BJ (cell line): ENCODE measurements at regions not wholly inside any gene's neighbourhood (a gene's known extent, or its start where the extent isn't known, plus 50 kb on each side); places are given as distances from the start of the nearest gene placed in this dataset.

Experiments used
- CTCF ChIA-PET: fragments of 350-600 bp; formaldehyde crosslinking; extraction: SDS; loops from one replicate; lab custom pipeline; 2021; ENCODE audit warnings: antibody characterized with exemption, inconsistent platforms; lab: Yijun Ruan, JAX
- POLR2A ChIA-PET: fragments of 300-600 bp; sonication (Branson Sonifier 250); formaldehyde crosslinking; extraction: SDS; loops from one replicate; lab custom pipeline; 2021; ENCODE audit warnings: antibody characterized with exemption; lab: Charles Lee
- DNase-seq: peaks from one replicate; pipeline ENCODE4 v3.0.0-alpha.2; 2011; ENCODE audit warnings: low read depth
- H3K27me3 ChIP-seq: 2 replicates; pipeline ENCODE4 v1.6.0; 2011; ENCODE audit warnings: low read length; ENCODE audit not compliant: control insufficient read depth, insufficient read depth
- H3K36me3 ChIP-seq: 2 replicates; pipeline ENCODE4 v1.5.1; 2011; ENCODE audit warnings: low read length; ENCODE audit not compliant: control insufficient read depth, insufficient read depth
- H3K4me3 ChIP-seq: 2 replicates; pipeline ENCODE4 v1.5.1; 2011; ENCODE audit warnings: low read depth, mild to moderate bottlenecking, control low read depth, low read length
- TF ChIP-seq, protein P1 (sequence below): IDR thresholded peaks from 2 replicates; pipeline ENCODE4 v1.5.1; 2011; ENCODE audit warnings: low read depth, mild to moderate bottlenecking, control low read depth, inconsistent platforms, low read length, moderate library complexity; ENCODE audit not compliant: insufficient read depth

DNA sequence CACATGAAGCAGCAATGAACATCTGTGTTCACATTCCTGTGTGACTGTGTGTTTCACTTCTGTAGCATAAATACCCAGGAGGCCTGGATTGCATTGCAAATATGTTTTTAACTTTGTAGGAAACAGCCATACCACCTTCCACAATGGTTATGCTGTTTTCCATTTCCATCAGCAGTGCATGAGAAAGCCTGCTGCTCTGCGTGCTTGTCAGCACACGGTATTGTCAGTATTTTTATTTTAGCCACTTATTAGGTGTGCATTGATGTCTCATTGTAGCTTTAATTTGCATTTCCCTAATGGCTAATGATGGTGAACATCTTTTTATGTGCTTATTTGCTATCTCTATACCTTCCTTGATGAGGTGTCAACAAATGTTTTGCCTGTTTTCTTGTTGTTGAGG is 355.9 kb downstream of the TRIML1 start:
- H3K4me3 ChIP-seq: no peak overlapping the region
- TF ChIP-seq, protein P1, sequence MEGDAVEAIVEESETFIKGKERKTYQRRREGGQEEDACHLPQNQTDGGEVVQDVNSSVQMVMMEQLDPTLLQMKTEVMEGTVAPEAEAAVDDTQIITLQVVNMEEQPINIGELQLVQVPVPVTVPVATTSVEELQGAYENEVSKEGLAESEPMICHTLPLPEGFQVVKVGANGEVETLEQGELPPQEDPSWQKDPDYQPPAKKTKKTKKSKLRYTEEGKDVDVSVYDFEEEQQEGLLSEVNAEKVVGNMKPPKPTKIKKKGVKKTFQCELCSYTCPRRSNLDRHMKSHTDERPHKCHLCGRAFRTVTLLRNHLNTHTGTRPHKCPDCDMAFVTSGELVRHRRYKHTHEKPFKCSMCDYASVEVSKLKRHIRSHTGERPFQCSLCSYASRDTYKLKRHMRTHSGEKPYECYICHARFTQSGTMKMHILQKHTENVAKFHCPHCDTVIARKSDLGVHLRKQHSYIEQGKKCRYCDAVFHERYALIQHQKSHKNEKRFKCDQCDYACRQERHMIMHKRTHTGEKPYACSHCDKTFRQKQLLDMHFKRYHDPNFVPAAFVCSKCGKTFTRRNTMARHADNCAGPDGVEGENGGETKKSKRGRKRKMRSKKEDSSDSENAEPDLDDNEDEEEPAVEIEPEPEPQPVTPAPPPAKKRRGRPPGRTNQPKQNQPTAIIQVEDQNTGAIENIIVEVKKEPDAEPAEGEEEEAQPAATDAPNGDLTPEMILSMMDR: no peak

DNA sequence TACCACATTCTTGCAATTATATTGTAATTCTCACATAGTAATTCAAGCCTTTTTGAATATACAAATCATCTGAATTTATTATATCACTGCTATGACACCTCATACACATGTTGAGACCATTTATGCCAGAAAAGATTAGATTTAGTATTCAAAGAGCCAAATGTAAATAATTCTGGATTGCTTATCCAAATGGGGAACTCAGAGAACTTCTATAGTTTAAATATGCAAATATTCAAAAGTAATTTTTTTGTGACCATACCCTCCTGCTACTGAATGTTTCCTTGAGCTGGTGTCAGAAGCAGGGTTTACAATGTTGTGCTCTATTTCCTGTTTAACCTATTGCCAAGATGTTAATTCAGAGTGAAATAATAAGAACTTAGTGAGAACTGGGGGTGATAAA is 372.2 kb downstream of the TRIML1 start:
- ChIA-PET CTCF (no interaction called here), POLR2A (no interaction called here)
- DNase-seq: no peak
- TF ChIP-seq, protein P1: no peak
- H3K36me3 ChIP-seq: no peaks in the 10 kb centered on the region
- no peaks in the 10 kb centered on the region for H3K27me3 ChIP-seq
- H3K4me3 ChIP-seq: no peak overlapping the region

More for the DNA sequence above, 355.9 kb downstream of the TRIML1 start:
- CTCF ChIA-PET: interaction anchor here (0.6 kb wide), 1 partner anchor 684 kb away, joined by 3 read pairs; no protein-coding TSS in a partner anchor
- POLR2A ChIA-PET: no interaction called here
- H3K27me3 ChIP-seq: no peaks in the 10 kb centered on the region
- H3K36me3 ChIP-seq: no peaks in the 10 kb centered on the region
- no peak for DNase-seq

DNA sequence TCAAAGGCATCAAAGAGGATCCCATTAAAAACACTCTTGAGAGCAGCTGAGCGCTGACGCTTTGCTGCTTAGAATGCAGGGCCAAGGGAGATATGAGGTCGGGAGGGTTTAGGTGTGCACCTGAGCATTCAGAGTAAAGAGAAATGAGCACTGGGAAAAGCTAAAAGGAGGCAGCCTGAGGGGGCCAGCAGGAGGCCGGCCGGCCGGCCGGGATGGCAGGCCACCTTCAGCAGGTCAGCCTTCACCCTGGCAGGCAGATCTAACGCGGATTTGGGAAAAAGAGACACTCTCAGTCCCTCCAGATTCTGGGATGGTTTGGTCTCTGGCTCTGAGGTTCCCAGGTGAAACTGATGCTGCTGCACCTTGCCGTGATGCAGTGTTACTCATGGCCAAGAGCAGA is 393.5 kb downstream of the TRIML1 start:
- DNase-seq: no peak
- Histone ChIP-seq H3K27me3 (no peaks in the 10 kb centered on the region), H3K4me3 (no peak overlapping the region), H3K36me3 (no peaks in the 10 kb centered on the region)
- ChIA-PET CTCF (no interaction called here), POLR2A (no interaction called here)
- TF ChIP-seq, protein P1: no peak

DNA sequence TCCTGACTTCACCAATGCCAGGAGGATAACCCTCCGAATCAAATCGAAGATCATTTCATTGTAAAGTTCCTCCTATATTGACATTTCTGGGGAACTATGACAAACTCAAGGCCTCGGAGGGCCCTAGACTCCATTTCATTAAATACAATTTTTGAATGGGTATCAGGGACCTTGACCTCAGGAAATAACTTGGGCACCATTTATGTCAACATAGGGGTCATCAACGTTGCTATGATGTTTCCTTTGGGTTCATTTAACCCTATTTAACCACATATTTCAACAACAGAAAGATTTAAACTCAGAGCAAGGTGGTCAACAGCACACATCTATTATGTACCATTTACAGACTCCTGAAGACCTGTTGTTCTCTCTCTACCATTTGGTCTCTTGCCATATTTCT is 395.1 kb downstream of the TRIML1 start:
- no peaks in the 10 kb centered on the region for H3K36me3 ChIP-seq
- TF ChIP-seq, protein P1: no peak
- POLR2A ChIA-PET: no interaction called here
- H3K4me3 ChIP-seq: no peak overlapping the region
- DNase-seq: no peak
- H3K27me3 ChIP-seq: no peaks in the 10 kb centered on the region
- CTCF ChIA-PET: no interaction called here

DNA sequence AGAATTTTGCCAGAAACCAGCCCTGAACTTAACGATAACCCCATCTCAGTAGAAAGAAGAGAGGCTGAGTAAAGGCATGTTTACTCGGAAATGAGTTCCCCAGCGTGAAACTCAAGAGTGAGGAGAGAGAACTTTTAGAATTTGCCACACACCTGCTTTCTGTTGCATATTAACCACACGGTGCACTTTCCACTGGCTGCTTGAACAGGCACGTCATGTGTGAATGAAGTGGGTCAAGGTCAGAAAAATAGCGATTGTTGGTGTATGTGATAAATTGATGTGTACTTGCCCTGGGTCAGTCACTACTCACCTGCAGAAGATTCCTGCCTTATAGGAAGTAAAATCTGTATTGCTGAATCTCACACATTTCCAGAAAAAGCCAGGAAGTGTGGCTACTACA is 395.7 kb downstream of the TRIML1 start:
- TF ChIP-seq, protein P1: no peak
- DNase-seq: no peak
- Histone ChIP-seq H3K27me3 (no peaks in the 10 kb centered on the region), H3K4me3 (no peak overlapping the region), H3K36me3 (no peaks in the 10 kb centered on the region)
- CTCF ChIA-PET: no interaction called here
- POLR2A ChIA-PET: no interaction called here
